Prostate gland (tissue), 2 donors: ENCODE measurements at regions not wholly inside any gene's neighbourhood (a gene's known extent, or its start where the extent isn't known, plus 50 kb on each side); places are given as distances from the start of the nearest gene placed in this dataset.

Source experiments
- POLR2A ChIP-seq: fragments of 450-650 bp; IDR thresholded peaks from one replicate; pipeline ENCODE4 v1.6.1; 2016; ENCODE audit warnings: antibody characterized with exemption, mild to moderate bottlenecking
- TF ChIP-seq, protein P1 (sequence below), 4 experiments: fragments of 200-600 bp in 2 of 4; fragments of 450-650 bp in 2 of 4; sonication (generic) in 2 of 4; IDR thresholded peaks; 1 replicate in 3 of 4; 2 replicates in 1 of 4; pipeline ENCODE4 v1.5.1; 2016 to 2019; ENCODE audit warnings: antibody characterized with exemption in 4 of 4, mild to moderate bottlenecking in 2 of 4, moderate library complexity in 2 of 4

DNA sequence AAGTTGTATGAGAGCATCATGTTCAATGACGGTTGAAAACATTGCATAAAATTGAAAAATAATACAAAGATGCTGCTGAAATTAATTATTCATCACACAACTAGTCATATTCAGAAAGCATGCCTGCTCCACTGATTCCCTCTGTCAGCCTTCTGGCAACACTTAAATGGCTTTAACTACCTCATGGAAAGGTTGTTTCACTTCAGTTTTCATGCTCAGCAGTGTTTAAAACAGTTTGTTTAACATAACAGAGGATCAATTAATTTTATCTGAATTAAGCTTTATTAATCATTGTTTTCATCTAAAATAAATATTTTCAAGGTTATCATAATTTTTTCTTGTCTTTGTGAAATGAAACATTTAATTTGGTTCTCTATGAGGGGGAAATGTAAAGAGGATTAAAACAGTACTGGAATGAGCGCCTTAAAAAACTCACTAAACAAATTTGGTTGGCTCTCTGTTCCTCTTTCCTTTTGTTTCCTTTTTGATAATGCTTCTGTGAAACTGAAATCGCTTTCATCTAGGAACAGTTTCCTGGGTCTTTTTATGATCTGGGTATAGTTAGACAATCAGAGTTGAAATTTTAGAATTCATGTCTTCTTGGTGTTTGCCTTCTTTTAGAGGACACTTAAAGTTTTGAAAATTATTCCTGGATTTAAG, 427.4 kb downstream of the SH2D4B start:
- TF ChIP-seq, protein P1, sequence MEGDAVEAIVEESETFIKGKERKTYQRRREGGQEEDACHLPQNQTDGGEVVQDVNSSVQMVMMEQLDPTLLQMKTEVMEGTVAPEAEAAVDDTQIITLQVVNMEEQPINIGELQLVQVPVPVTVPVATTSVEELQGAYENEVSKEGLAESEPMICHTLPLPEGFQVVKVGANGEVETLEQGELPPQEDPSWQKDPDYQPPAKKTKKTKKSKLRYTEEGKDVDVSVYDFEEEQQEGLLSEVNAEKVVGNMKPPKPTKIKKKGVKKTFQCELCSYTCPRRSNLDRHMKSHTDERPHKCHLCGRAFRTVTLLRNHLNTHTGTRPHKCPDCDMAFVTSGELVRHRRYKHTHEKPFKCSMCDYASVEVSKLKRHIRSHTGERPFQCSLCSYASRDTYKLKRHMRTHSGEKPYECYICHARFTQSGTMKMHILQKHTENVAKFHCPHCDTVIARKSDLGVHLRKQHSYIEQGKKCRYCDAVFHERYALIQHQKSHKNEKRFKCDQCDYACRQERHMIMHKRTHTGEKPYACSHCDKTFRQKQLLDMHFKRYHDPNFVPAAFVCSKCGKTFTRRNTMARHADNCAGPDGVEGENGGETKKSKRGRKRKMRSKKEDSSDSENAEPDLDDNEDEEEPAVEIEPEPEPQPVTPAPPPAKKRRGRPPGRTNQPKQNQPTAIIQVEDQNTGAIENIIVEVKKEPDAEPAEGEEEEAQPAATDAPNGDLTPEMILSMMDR (IDR thresholded peaks at IDR 0.05), result no peak
- no peak for TF ChIP-seq POLR2A
